ENCODE measurements at regions not wholly inside any gene's neighbourhood (a gene's known extent, or its start where the extent isn't known, plus 50 kb on each side); places are given as distances from the start of the nearest gene placed in this dataset.

GRCh38 chr5:9954869-9955268 is 294.8 kb downstream of the ATPSCKMT start:
- TF ChIP-seq CTCF (IDR thresholded peaks at IDR 0.05; ENCODE audit: insufficient read depth, low read depth, low read length) = no peak
- ChIA-PET CTCF (interaction anchor here (1.0 kb wide), 1 partner anchor 20 kb away, joined by 3 read pairs; no protein-coding TSS in a partner anchor), POLR2A (no interaction called here)
- H3K27me3 ChIP-seq (ENCODE audit: control insufficient read depth, insufficient read depth, low read length) = no peaks in the 10 kb centered on the region
- DNase-seq (ENCODE audit: low read depth) = no peak
- H3K4me3 ChIP-seq (ENCODE audit: low read depth, low read length) = no peak overlapping the region
- H3K36me3 ChIP-seq (ENCODE audit: control insufficient read depth, insufficient read depth, low read length) = no peaks in the 10 kb centered on the region

- CTCF ChIA-PET = interaction anchor here (0.6 to 1.0 kb wide), 3 partner anchors 9 to 65 kb away, joined by 3 read pairs; no protein-coding TSS in a partner anchor
- H3K36me3 ChIP-seq (ENCODE audit: control insufficient read depth, insufficient read depth, low read length) = no peaks in the 10 kb centered on the region
- TF ChIP-seq CTCF (IDR thresholded peaks at IDR 0.05; ENCODE audit: insufficient read depth, low read depth, low read length) = no peak
- POLR2A ChIA-PET = no interaction called here
- DNase-seq (ENCODE audit: low read depth) = no peak
- H3K4me3 ChIP-seq (ENCODE audit: low read depth, low read length) = no peak overlapping the region
- H3K27me3 ChIP-seq (ENCODE audit: control insufficient read depth, insufficient read depth, low read length) = no peaks in the 10 kb centered on the region
Observed at GRCh38 chr5:9953691-9954090, 296.0 kb downstream of the ATPSCKMT start.

GRCh38 chr5:9951865-9952516 is 297.7 kb downstream of the ATPSCKMT start:
- TF ChIP-seq CTCF (IDR thresholded peaks at IDR 0.05; ENCODE audit: insufficient read depth, low read depth, low read length) = no peak
- Histone ChIP-seq H3K27me3 (ENCODE audit: control insufficient read depth, insufficient read depth, low read length) (no peaks in the 10 kb centered on the region), H3K36me3 (ENCODE audit: control insufficient read depth, insufficient read depth, low read length) (no peaks in the 10 kb centered on the region), H3K4me3 (ENCODE audit: low read depth, low read length) (no peak overlapping the region)
- DNase-seq (ENCODE audit: low read depth) = no peak
- ChIA-PET CTCF (no interaction called here), POLR2A (no interaction called here)

- no peak for TF ChIP-seq CTCF (IDR thresholded peaks at IDR 0.05; ENCODE audit: insufficient read depth, low read depth, low read length)
- POLR2A ChIA-PET = no interaction called here
- DNase-seq (ENCODE audit: low read depth) = no peak
- Histone ChIP-seq H3K27me3 (ENCODE audit: control insufficient read depth, insufficient read depth, low read length) (no peaks in the 10 kb centered on the region), H3K4me3 (ENCODE audit: low read depth, low read length) (no peak overlapping the region), H3K36me3 (ENCODE audit: control insufficient read depth, insufficient read depth, low read length) (no peaks in the 10 kb centered on the region)
- CTCF ChIA-PET = interaction anchor here (1.6 kb wide), 1 partner anchor 18 kb away, joined by 3 read pairs; no protein-coding TSS in a partner anchor
Observed at GRCh38 chr5:9947944-9948343, 301.7 kb downstream of the ATPSCKMT start.

- no peaks in the 10 kb centered on the region for H3K36me3 ChIP-seq (ENCODE audit: control insufficient read depth, insufficient read depth, low read length)
- TF ChIP-seq CTCF (IDR thresholded peaks at IDR 0.05; ENCODE audit: insufficient read depth, low read depth, low read length) = no peak
- no peaks in the 10 kb centered on the region for H3K27me3 ChIP-seq (ENCODE audit: control insufficient read depth, insufficient read depth, low read length)
- DNase-seq (ENCODE audit: low read depth) = no peak
- CTCF ChIA-PET = interaction anchor here (1.6 kb wide), 1 partner anchor 18 kb away, joined by 3 read pairs; no protein-coding TSS in a partner anchor
- H3K4me3 ChIP-seq (ENCODE audit: low read depth, low read length) = no peak overlapping the region
- POLR2A ChIA-PET = no interaction called here
Observed at GRCh38 chr5:9947225-9947714, 302.4 kb downstream of the ATPSCKMT start.
